ENCODE measurements at regions not wholly inside any gene's neighbourhood (a gene's known extent, or its start where the extent isn't known, plus 50 kb on each side); places are given as distances from the start of the nearest gene placed in this dataset.
"Not testable (repeated sequence)": the region's sequence is repeated elsewhere in the genome, so short reads cannot be mapped to it uniquely, and the experiment has no call there.

DNA sequence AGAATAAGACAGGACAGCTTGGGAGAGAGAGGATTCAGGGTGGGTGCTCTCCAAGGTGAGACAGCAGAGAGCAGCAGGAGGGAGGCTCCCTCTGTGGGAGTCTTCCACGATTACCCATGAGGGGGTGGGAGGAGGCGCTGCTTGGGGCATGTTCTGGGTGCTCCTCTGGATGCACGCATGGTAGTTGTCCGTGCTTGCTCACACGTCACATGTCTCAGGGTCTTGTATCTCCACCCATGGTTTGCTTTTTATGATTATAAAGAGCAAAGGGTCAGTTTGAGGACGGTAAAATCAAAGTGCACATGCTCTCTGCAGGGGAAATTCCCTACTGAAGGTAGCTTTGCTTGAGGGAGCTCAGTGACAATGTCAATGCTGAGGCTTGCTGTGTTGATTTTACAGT lies 338.4 kb downstream of the THBS2 start (continued):
- TF ChIP-seq, protein P1, sequence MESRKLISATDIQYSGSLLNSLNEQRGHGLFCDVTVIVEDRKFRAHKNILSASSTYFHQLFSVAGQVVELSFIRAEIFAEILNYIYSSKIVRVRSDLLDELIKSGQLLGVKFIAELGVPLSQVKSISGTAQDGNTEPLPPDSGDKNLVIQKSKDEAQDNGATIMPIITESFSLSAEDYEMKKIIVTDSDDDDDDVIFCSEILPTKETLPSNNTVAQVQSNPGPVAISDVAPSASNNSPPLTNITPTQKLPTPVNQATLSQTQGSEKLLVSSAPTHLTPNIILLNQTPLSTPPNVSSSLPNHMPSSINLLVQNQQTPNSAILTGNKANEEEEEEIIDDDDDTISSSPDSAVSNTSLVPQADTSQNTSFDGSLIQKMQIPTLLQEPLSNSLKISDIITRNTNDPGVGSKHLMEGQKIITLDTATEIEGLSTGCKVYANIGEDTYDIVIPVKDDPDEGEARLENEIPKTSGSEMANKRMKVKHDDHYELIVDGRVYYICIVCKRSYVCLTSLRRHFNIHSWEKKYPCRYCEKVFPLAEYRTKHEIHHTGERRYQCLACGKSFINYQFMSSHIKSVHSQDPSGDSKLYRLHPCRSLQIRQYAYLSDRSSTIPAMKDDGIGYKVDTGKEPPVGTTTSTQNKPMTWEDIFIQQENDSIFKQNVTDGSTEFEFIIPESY (IDR thresholded peaks at IDR 0.05): no peak
- no peak for TF ChIP-seq HNF4A (conservative IDR thresholded peaks at IDR 0.05)
- no peak for TF ChIP-seq YY1 (IDR thresholded peaks at IDR 0.05)

DNA sequence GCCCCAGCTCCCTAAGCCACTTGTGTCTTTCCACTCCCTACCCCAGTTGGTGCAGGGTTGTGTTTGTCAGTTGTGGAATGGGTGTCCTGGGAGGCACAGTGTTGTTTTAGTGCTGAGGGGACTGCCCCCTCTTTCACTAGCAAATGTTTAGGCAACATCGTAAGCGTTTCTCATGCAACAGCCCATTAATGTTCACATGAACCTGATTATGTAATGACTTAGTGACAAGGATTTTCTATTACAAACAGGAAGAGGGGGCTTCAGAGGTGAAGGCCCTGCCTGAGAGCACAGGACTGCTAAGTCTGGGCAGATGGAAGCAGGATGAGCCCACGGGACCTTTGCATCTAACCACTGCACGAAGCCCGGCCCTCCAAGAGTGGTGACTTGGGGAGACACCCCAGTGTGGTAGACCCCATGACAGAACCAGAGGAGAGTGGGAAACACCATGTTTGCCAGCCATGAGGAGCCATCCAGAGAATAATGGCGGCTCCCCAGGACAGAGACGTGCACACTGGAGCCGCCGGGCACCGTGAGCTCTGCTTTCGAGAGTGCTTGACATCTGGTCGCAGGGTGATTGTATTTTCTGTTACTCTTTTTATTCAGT lies 339.7 kb downstream of the THBS2 start:
- Histone ChIP-seq H3K36me3 (ENCODE audit: control insufficient read depth in 4 of 4, insufficient read depth in 3 of 4, low read depth in 1 of 4, low read length in 3 of 4) (no peaks in the 10 kb centered on the region), H3K27me3 (ENCODE audit: control insufficient read depth in 4 of 4, insufficient read depth in 4 of 4, low read length in 3 of 4) (peaks cover 0 to 2% (median 0%) of the 10 kb centered on the region in 4 donors), H3K9me3 (ENCODE audit: control insufficient read depth in 4 of 4, low read length in 3 of 4) (peaks cover 0 to 2% (median 0%) of the 10 kb centered on the region in 4 donors), H3K9ac (ENCODE audit: low read depth in 1 of 2, low read length in 2 of 2) (no peak overlapping the region), H3K4me3 (ENCODE audit: low read depth in 1 of 3, low read length in 3 of 3) (no peak overlapping the region), H3K27ac (ENCODE audit: low read depth in 1 of 2, low read length in 2 of 2) (no peak overlapping the region), H3K4me1 (ENCODE audit: control insufficient read depth in 4 of 4, insufficient read depth in 4 of 4, low read length in 3 of 4) (no peaks in the 10 kb centered on the region)
- DNase-seq (ENCODE audit: low spot score): no peak
- TF ChIP-seq YY1 (IDR thresholded peaks at IDR 0.05) (no peak), SP1 (IDR thresholded peaks at IDR 0.05) (no peak), NR2F2 (IDR thresholded peaks at IDR 0.05) (no peak), EGR1 (IDR thresholded peaks at IDR 0.05; ENCODE audit: low read depth in 2 of 2) (no peak), FOXA1 (IDR thresholded peaks at IDR 0.05) (no peak), HNF4A (conservative IDR thresholded peaks at IDR 0.05) (no peak), JUND (IDR thresholded peaks at IDR 0.05) (no peak), TAF1 (conservative IDR thresholded peaks at IDR 0.05) (no peak), HNF4G (IDR thresholded peaks at IDR 0.05) (no peak), RAD21 (IDR thresholded peaks at IDR 0.05) (no peak), FOXA2 (IDR thresholded peaks at IDR 0.05) (no peak)
- TF ChIP-seq, protein P2, sequence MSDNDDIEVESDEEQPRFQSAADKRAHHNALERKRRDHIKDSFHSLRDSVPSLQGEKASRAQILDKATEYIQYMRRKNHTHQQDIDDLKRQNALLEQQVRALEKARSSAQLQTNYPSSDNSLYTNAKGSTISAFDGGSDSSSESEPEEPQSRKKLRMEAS (IDR thresholded peaks at IDR 0.05): no peak
- TF ChIP-seq, protein P1 (IDR thresholded peaks at IDR 0.05): no peak
- TF ChIP-seq, protein P3, sequence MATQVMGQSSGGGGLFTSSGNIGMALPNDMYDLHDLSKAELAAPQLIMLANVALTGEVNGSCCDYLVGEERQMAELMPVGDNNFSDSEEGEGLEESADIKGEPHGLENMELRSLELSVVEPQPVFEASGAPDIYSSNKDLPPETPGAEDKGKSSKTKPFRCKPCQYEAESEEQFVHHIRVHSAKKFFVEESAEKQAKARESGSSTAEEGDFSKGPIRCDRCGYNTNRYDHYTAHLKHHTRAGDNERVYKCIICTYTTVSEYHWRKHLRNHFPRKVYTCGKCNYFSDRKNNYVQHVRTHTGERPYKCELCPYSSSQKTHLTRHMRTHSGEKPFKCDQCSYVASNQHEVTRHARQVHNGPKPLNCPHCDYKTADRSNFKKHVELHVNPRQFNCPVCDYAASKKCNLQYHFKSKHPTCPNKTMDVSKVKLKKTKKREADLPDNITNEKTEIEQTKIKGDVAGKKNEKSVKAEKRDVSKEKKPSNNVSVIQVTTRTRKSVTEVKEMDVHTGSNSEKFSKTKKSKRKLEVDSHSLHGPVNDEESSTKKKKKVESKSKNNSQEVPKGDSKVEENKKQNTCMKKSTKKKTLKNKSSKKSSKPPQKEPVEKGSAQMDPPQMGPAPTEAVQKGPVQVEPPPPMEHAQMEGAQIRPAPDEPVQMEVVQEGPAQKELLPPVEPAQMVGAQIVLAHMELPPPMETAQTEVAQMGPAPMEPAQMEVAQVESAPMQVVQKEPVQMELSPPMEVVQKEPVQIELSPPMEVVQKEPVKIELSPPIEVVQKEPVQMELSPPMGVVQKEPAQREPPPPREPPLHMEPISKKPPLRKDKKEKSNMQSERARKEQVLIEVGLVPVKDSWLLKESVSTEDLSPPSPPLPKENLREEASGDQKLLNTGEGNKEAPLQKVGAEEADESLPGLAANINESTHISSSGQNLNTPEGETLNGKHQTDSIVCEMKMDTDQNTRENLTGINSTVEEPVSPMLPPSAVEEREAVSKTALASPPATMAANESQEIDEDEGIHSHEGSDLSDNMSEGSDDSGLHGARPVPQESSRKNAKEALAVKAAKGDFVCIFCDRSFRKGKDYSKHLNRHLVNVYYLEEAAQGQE (IDR thresholded peaks at IDR 0.05): no peak
- TF ChIP-seq, protein P4, sequence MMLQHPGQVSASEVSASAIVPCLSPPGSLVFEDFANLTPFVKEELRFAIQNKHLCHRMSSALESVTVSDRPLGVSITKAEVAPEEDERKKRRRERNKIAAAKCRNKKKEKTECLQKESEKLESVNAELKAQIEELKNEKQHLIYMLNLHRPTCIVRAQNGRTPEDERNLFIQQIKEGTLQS (IDR thresholded peaks at IDR 0.05): no peak
- TF ChIP-seq, protein P5, sequence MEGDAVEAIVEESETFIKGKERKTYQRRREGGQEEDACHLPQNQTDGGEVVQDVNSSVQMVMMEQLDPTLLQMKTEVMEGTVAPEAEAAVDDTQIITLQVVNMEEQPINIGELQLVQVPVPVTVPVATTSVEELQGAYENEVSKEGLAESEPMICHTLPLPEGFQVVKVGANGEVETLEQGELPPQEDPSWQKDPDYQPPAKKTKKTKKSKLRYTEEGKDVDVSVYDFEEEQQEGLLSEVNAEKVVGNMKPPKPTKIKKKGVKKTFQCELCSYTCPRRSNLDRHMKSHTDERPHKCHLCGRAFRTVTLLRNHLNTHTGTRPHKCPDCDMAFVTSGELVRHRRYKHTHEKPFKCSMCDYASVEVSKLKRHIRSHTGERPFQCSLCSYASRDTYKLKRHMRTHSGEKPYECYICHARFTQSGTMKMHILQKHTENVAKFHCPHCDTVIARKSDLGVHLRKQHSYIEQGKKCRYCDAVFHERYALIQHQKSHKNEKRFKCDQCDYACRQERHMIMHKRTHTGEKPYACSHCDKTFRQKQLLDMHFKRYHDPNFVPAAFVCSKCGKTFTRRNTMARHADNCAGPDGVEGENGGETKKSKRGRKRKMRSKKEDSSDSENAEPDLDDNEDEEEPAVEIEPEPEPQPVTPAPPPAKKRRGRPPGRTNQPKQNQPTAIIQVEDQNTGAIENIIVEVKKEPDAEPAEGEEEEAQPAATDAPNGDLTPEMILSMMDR (IDR thresholded peaks at IDR 0.05; ENCODE audit: low read depth, low read length, missing input control): no peak
- 84% methylated on average over 12 of the region's 12 CpGs for WGBS

DNA sequence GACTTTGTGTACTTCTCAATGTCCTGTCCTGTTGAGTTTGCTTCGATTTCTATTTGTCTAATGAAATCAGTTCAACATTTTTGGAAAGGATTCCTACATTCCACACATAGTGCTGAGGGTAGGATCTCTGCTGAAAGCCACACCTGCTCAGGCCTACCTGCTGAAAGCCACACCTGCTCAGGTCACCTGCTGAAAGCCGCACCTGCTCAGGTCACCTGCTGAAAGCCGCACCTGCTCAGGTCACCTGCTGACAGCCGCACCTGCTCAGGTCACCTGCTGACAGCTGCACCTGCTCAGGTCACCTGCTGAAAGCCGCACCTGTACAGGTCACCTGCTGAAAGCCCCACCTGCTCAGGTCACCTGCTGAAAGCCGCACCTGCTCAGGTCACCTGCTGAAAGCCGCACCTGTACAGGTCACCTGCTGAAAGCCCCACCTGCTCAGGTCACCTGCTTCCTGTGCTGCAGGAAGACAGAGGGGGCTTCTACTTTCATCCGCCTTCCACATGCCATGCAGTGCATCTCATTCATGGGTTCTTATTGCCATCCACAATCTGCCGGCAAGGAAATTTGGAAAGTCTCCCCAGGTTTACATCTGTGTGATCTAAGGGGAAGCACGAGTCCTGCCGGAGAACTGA lies 340.3 kb downstream of the THBS2 start:
- not testable (repeated sequence) for H3K27ac ChIP-seq (ENCODE audit: low read depth in 1 of 2, low read length in 2 of 2); H3K9me3 ChIP-seq (ENCODE audit: control insufficient read depth in 4 of 4, low read length in 3 of 4); H3K4me3 ChIP-seq (ENCODE audit: low read depth in 1 of 3, low read length in 3 of 3); H3K4me1 ChIP-seq (ENCODE audit: control insufficient read depth in 4 of 4, insufficient read depth in 4 of 4, low read length in 3 of 4); DNase-seq (ENCODE audit: low spot score); H3K36me3 ChIP-seq (ENCODE audit: control insufficient read depth in 4 of 4, insufficient read depth in 3 of 4, low read depth in 1 of 4, low read length in 3 of 4); H3K27me3 ChIP-seq (ENCODE audit: control insufficient read depth in 4 of 4, insufficient read depth in 4 of 4, low read length in 3 of 4); H3K9ac ChIP-seq (ENCODE audit: low read depth in 1 of 2, low read length in 2 of 2)
- WGBS: 69% methylated on average over 11 of the region's 11 CpGs

All from liver (tissue), 8 donors.